ENCODE measurements at regions not wholly inside any gene's neighbourhood (a gene's known extent, or its start where the extent isn't known, plus 50 kb on each side); places are given as distances from the start of the nearest gene placed in this dataset.
"Not testable (repeated sequence)": the region's sequence is repeated elsewhere in the genome, so short reads cannot be mapped to it uniquely, and the experiment has no call there.

GRCh38 chr6:150739711-150740349, 125.7 kb upstream of the MTHFD1L start:
- DNase-seq (ENCODE audit: low spot score), result no peak

- DNase-seq (ENCODE audit: low spot score), result peak; percentile 54
Measured at GRCh38 chr6:150740453-150740852, 125.0 kb upstream of the MTHFD1L start.

GRCh38 chr6:150741633-150742200, 123.8 kb upstream of the MTHFD1L start:
- DNase-seq (ENCODE audit: low spot score), result no peak

- DNase-seq (ENCODE audit: low spot score), result no peak
Measured at GRCh38 chr6:150744522-150745260, 120.8 kb upstream of the MTHFD1L start.

GRCh38 chr6:150745896-150746295, 119.6 kb upstream of the MTHFD1L start:
- no peak for DNase-seq (ENCODE audit: low spot score)

- DNase-seq (ENCODE audit: low spot score), result no peak
Measured at GRCh38 chr6:150747155-150747554, 118.3 kb upstream of the MTHFD1L start.

GRCh38 chr6:150749091-150749670, 116.3 kb upstream of the MTHFD1L start:
- DNase-seq (ENCODE audit: low spot score), result no peak

- no peak for DNase-seq (ENCODE audit: low spot score)
Measured at GRCh38 chr6:150751296-150751695, 114.2 kb upstream of the MTHFD1L start.

- no peak for DNase-seq (ENCODE audit: low spot score)
Measured at GRCh38 chr6:150752409-150752808, 113.1 kb upstream of the MTHFD1L start.

GRCh38 chr6:150753371-150754064, 112.0 kb upstream of the MTHFD1L start:
- no peak for DNase-seq (ENCODE audit: low spot score)

- no peak for DNase-seq (ENCODE audit: low spot score)
Measured at GRCh38 chr6:150755042-150755441, 110.5 kb upstream of the MTHFD1L start.

GRCh38 chr6:150755524-150755923, 110.0 kb upstream of the MTHFD1L start:
- DNase-seq (ENCODE audit: low spot score), result no peak

GRCh38 chr6:150756173-150756572, 109.3 kb upstream of the MTHFD1L start:
- DNase-seq (ENCODE audit: low spot score), result no peak

- not testable (repeated sequence) for DNase-seq (ENCODE audit: low spot score)
Measured at GRCh38 chr6:150757807-150758206, 107.7 kb upstream of the MTHFD1L start.

- no peak for DNase-seq (ENCODE audit: low spot score)
Measured at GRCh38 chr6:150759483-150759882, 106.0 kb upstream of the MTHFD1L start.

GRCh38 chr6:150761771-150762170, 103.7 kb upstream of the MTHFD1L start:
- no peak for DNase-seq (ENCODE audit: low spot score)

- DNase-seq (ENCODE audit: low spot score), result no peak
Measured at GRCh38 chr6:150764334-150765066, 101.0 kb upstream of the MTHFD1L start.

GRCh38 chr6:150765067-150765764, 100.3 kb upstream of the MTHFD1L start:
- no peak for DNase-seq (ENCODE audit: low spot score)

- DNase-seq (ENCODE audit: low spot score), result no peak
Measured at GRCh38 chr6:150766201-150766997, 99.1 kb upstream of the MTHFD1L start.

- no peak for DNase-seq (ENCODE audit: low spot score)
Measured at GRCh38 chr6:150767161-150767560, 98.3 kb upstream of the MTHFD1L start.
